ENCODE measurements at regions not wholly inside any gene's neighbourhood (a gene's known extent, or its start where the extent isn't known, plus 50 kb on each side); places are given as distances from the start of the nearest gene placed in this dataset.

GRCh38 chr2:117723888-117724434 lies 90.5 kb upstream of the DDX18 start:
- TF ChIP-seq, protein P1, sequence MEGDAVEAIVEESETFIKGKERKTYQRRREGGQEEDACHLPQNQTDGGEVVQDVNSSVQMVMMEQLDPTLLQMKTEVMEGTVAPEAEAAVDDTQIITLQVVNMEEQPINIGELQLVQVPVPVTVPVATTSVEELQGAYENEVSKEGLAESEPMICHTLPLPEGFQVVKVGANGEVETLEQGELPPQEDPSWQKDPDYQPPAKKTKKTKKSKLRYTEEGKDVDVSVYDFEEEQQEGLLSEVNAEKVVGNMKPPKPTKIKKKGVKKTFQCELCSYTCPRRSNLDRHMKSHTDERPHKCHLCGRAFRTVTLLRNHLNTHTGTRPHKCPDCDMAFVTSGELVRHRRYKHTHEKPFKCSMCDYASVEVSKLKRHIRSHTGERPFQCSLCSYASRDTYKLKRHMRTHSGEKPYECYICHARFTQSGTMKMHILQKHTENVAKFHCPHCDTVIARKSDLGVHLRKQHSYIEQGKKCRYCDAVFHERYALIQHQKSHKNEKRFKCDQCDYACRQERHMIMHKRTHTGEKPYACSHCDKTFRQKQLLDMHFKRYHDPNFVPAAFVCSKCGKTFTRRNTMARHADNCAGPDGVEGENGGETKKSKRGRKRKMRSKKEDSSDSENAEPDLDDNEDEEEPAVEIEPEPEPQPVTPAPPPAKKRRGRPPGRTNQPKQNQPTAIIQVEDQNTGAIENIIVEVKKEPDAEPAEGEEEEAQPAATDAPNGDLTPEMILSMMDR (IDR thresholded peaks at IDR 0.05), result no peak
- TF ChIP-seq POLR2A (IDR thresholded peaks at IDR 0.05), result no peak
